ENCODE measurements at regions not wholly inside any gene's neighbourhood (a gene's known extent, or its start where the extent isn't known, plus 50 kb on each side); places are given as distances from the start of the nearest gene placed in this dataset.

DNA sequence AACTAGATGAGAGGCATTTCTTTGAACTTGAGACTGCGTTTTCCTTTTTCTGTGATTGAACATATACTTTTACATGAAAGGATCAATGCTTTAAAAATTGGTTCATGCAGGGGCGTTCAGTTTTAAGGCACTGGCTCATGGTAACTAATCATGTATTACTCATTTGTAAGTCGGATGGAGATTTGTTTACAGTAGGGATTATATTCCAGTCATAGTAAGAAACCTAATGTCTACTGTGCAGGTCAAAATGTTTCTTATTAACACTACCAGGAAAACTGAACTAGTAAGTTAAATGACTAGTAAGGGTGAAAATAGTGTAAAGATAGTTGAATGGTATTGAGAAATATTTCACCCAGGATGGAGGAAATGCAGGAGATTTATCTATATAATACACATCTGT is 258.8 kb upstream of the GBE1 start:
- WGBS, 2 donors, result 81 to 91% methylated on average over 3 of the region's 3 CpGs
- TF ChIP-seq POLR2A (IDR thresholded peaks at IDR 0.05) (no peak), EP300 (IDR thresholded peaks at IDR 0.05) (no peak), POLR2AphosphoS5 (IDR thresholded peaks at IDR 0.05) (no peak)
- TF ChIP-seq, protein P1, sequence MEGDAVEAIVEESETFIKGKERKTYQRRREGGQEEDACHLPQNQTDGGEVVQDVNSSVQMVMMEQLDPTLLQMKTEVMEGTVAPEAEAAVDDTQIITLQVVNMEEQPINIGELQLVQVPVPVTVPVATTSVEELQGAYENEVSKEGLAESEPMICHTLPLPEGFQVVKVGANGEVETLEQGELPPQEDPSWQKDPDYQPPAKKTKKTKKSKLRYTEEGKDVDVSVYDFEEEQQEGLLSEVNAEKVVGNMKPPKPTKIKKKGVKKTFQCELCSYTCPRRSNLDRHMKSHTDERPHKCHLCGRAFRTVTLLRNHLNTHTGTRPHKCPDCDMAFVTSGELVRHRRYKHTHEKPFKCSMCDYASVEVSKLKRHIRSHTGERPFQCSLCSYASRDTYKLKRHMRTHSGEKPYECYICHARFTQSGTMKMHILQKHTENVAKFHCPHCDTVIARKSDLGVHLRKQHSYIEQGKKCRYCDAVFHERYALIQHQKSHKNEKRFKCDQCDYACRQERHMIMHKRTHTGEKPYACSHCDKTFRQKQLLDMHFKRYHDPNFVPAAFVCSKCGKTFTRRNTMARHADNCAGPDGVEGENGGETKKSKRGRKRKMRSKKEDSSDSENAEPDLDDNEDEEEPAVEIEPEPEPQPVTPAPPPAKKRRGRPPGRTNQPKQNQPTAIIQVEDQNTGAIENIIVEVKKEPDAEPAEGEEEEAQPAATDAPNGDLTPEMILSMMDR (IDR thresholded peaks at IDR 0.05), result no peak
- no peaks in the 10 kb centered on the region for H3K36me3 ChIP-seq

DNA sequence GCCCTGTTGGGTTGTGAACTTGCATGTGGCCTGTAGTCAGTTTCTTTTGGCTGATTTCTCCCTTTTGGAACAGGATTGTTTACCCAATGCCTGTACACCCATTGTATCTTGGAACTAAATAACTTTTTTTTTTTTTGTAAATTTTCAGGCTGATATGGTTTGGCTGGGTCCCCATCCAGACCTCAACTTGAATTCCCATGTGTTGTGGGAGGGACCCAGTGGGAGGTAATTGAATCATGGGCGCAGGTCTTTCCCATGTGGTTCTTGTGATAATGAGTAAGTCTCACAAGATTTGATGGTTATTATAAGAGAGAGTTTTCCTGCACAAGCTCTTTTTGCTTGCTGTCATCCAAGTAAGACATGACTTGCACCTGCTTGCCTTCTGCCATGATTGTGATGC is 253.8 kb upstream of the GBE1 start:
- H3K4me3 ChIP-seq, result no peak overlapping the region
- TF ChIP-seq EP300 (IDR thresholded peaks at IDR 0.05) (no peak), POLR2A (IDR thresholded peaks at IDR 0.05) (no peak), POLR2AphosphoS5 (IDR thresholded peaks at IDR 0.05) (no peak)
- TF ChIP-seq, protein P1 (IDR thresholded peaks at IDR 0.05), result no peak
- no peak overlapping the region for H3K27ac ChIP-seq
- no peaks in the 10 kb centered on the region for H3K27me3 ChIP-seq
- no peaks in the 10 kb centered on the region for H3K4me1 ChIP-seq
- no peak for ATAC-seq (ENCODE audit: low FRiP score in 2 of 2)
- H3K36me3 ChIP-seq, result no peaks in the 10 kb centered on the region
- WGBS, 2 donors, result 82 to 88% methylated on average over 1 of the region's 1 CpG
- DNase-seq, result no peak
- H3K9me3 ChIP-seq, result peaks cover 0 to 8% (median 0%) of the 10 kb centered on the region in 4 donors

More for the DNA sequence above, 258.8 kb upstream of the GBE1 start:
- ATAC-seq (ENCODE audit: low FRiP score in 2 of 2) (no peak), DNase-seq (no peak)
- Histone ChIP-seq H3K27ac (no peak overlapping the region), H3K4me1 (no peaks in the 10 kb centered on the region), H3K9me3 (no peaks in the 10 kb centered on the region), H3K27me3 (no peaks in the 10 kb centered on the region), H3K4me3 (no peak overlapping the region)

DNA sequence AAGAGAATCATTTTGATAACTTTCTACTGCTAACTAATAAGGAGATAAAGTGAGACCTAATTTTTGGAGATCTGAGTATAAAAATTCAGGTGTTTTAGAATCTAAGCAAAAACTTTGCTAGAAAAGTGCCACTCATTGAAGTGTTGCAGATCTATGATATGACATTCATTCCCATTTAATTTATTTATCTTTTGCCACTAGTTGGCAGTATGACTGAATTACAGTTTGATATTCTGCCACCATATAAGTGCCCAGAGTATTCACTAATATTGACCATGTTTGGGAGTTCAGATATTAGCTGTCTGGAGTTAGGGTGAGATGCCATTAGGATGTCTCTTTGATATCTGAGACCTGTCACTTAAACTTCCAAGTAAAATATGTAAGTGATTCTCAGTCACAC is 251.3 kb upstream of the GBE1 start:
- ATAC-seq (ENCODE audit: low FRiP score in 2 of 2), result no peak
- H3K4me3 ChIP-seq, result no peak overlapping the region
- H3K27me3 ChIP-seq, result no peaks in the 10 kb centered on the region
- DNase-seq, result no peak
- H3K4me1 ChIP-seq, result no peaks in the 10 kb centered on the region
- H3K27ac ChIP-seq, result no peak overlapping the region
- no peaks in the 10 kb centered on the region for H3K36me3 ChIP-seq
- TF ChIP-seq POLR2A (IDR thresholded peaks at IDR 0.05) (no peak), EP300 (IDR thresholded peaks at IDR 0.05) (no peak), POLR2AphosphoS5 (IDR thresholded peaks at IDR 0.05) (no peak)
- TF ChIP-seq, protein P1 (IDR thresholded peaks at IDR 0.05), result no peak
- peaks cover 0 to 8% (median 0%) of the 10 kb centered on the region in 4 donors for H3K9me3 ChIP-seq

DNA sequence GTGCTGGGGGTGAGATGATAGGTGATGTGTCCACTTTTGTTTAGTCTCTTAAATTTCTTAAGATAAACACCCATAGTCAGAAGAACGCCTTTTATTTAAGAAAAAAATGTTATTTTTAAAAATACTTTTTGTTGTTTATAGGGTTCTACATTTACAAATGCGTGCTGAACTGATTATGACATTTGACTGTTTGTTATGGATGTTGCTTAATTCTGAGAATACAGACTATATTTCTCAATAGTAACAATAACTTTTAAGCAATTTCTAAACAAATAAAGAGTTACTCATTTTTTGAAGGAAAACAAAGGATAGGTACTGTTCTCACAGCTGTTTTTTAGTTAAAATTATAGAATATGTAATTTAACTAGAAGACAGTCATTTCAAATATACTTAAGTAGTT is 249.9 kb upstream of the GBE1 start:
- no peaks in the 10 kb centered on the region for H3K36me3 ChIP-seq
- ATAC-seq (ENCODE audit: low FRiP score in 2 of 2) (no peak), DNase-seq (no peak)
- WGBS, 2 donors, result 65% methylated on average over 2 of the region's 2 CpGs
- TF ChIP-seq POLR2AphosphoS5 (IDR thresholded peaks at IDR 0.05) (no peak), EP300 (IDR thresholded peaks at IDR 0.05) (no peak), POLR2A (IDR thresholded peaks at IDR 0.05) (no peak)
- TF ChIP-seq, protein P1 (IDR thresholded peaks at IDR 0.05), result no peak
- no peak overlapping the region for H3K4me3 ChIP-seq
- H3K27ac ChIP-seq, result no peak overlapping the region
- H3K9me3 ChIP-seq, result peaks cover 0 to 12% (median 2%) of the 10 kb centered on the region in 4 donors
- H3K27me3 ChIP-seq, result no peaks in the 10 kb centered on the region
- H3K4me1 ChIP-seq, result no peaks in the 10 kb centered on the region

DNA sequence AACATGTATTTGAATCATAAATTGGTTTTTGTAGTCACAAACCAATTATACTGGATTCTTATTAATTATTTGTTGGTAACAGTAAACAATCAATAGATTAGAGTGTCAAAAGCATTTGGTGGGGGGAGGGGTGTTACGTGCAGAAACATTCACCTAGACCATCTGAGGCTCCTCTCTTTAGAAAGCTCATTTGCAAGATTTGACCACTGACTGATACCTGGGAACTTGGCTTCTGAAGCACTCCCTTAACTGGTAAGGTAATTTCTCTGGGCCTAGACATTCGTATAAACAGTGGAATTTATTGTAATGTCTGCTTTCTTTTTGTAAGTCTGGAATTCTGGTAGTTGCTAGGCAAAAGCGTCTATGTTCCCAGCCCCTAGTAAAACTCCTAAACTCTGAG is 243.8 kb upstream of the GBE1 start:
- Histone ChIP-seq H3K4me1 (no peaks in the 10 kb centered on the region), H3K9me3 (peaks cover 0 to 4% (median 2%) of the 10 kb centered on the region in 4 donors), H3K36me3 (no peaks in the 10 kb centered on the region), H3K4me3 (no peak overlapping the region), H3K27me3 (no peaks in the 10 kb centered on the region), H3K27ac (no peak overlapping the region)
- TF ChIP-seq POLR2A (IDR thresholded peaks at IDR 0.05) (no peak), POLR2AphosphoS5 (IDR thresholded peaks at IDR 0.05) (no peak), EP300 (IDR thresholded peaks at IDR 0.05) (no peak)
- TF ChIP-seq, protein P1 (IDR thresholded peaks at IDR 0.05), result no peak
- 87 to 90% methylated on average over 3 of the region's 3 CpGs for WGBS, 2 donors
- ATAC-seq (ENCODE audit: low FRiP score in 2 of 2) (no peak), DNase-seq (no peak)

Data from upper lobe of left lung (tissue), 6 donors.